GM12873 (cell line): ENCODE measurements at regions not wholly inside any gene's neighbourhood (a gene's known extent, or its start where the extent isn't known, plus 50 kb on each side); places are given as distances from the start of the nearest gene placed in this dataset.

Experiments
- CTCF ChIP-seq: IDR thresholded peaks from 2 replicates; pipeline ENCODE4 v1.5.1; 2012; ENCODE audit warnings: low read depth, mild to moderate bottlenecking, moderate library complexity, low read length, control low read depth; ENCODE audit not compliant: insufficient read depth; ENCODE audit errors: missing control alignments

GRCh38 chr16:66295213-66295612 is 71.3 kb upstream of the CDH5 start:
- no peak for TF ChIP-seq CTCF

GRCh38 chr16:66294507-66294906 is 72.0 kb upstream of the CDH5 start:
- no peak for TF ChIP-seq CTCF

GRCh38 chr16:66293932-66294331 is 72.6 kb upstream of the CDH5 start:
- no peak for TF ChIP-seq CTCF

GRCh38 chr16:66293207-66293735 is 73.2 kb upstream of the CDH5 start:
- no peak for TF ChIP-seq CTCF

- TF ChIP-seq CTCF = no peak
Measured at GRCh38 chr16:66292241-66292935, 74.1 kb upstream of the CDH5 start.

GRCh38 chr16:66291833-66292232 is 74.7 kb upstream of the CDH5 start:
- no peak for TF ChIP-seq CTCF

- no peak for TF ChIP-seq CTCF
Measured at GRCh38 chr16:66290431-66290830, 76.1 kb upstream of the CDH5 start.

- no peak for TF ChIP-seq CTCF
Measured at GRCh38 chr16:66289986-66290385, 76.5 kb upstream of the CDH5 start.
